CD4-positive, alpha-beta T cell treated with Interleukin-6 for 4 hours (primary cell): ENCODE measurements at regions not wholly inside any gene's neighbourhood (a gene's known extent, or its start where the extent isn't known, plus 50 kb on each side); places are given as distances from the start of the nearest gene placed in this dataset.
"Not testable (repeated sequence)": the region's sequence is repeated elsewhere in the genome, so short reads cannot be mapped to it uniquely, and the experiment has no call there.

Source experiments
- DNase-seq: peaks from one replicate; pipeline ENCODE4 v3.0.0-alpha.2; 2020; ENCODE audit warnings: mixed read lengths

DNA sequence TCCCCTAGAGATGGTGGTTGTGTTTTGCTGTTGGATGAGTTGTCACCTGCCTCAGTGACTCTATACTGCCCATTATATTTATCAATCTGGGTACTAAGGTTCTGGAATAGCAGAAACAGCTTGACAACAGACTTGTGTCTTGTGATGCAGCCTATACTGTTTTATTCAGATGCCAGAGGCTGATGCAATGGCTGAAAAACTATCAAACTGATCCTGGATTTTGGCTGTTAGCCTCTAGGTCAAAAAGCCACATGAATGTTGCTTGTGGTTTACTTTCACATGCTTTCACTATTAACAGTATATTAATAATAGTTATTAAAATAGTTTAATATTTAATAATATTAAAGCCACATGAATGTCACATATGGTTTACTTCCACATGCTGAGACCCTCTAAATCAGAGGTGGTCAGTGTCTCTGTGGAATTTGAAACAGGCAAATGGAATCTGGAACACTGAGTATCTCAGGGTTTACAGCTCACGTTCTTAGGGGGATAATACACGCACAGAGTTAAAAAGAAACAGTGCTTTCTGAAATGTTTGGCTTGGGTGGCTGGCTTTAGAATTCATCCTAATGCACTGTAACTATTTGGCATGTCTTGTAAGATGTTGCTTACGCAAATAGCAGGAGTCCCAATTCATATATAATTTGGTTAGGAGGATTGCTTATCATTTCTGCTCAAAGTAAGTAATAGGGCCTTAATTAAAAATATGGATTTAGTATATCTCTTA, 82.5 kb upstream of the LCORL start:
- no peak for DNase-seq

GRCh38 chr4:18100657-18101056, 79.1 kb upstream of the LCORL start:
- no peak for DNase-seq

GRCh38 chr4:18090447-18090846, 68.9 kb upstream of the LCORL start:
- DNase-seq, result not testable (repeated sequence)

GRCh38 chr4:18082236-18082635, 60.7 kb upstream of the LCORL start:
- no peak for DNase-seq

- no peak for DNase-seq
These were observed 60.2 kb upstream of the LCORL start for GRCh38 chr4:18081708-18082107.

DNA sequence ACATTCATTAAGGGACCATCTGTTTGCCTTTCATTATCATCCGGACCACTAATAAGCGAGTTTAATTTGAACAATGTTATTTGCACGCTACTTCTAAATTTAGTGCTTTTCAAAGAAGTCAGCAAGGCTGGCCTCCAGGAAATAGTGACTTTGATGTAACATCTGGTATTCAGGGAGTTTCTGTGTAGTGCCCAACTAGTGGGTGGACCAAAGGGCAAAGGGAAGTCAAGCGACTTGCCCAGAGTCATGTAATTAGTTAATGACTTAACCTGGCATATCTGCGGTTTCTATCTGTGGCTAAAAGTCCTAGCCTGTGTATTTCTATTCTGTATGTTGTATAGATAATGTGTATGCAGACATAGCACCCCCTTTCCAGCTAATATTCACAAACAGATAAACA, 56.3 kb upstream of the LCORL start:
- DNase-seq, result no peak

DNA sequence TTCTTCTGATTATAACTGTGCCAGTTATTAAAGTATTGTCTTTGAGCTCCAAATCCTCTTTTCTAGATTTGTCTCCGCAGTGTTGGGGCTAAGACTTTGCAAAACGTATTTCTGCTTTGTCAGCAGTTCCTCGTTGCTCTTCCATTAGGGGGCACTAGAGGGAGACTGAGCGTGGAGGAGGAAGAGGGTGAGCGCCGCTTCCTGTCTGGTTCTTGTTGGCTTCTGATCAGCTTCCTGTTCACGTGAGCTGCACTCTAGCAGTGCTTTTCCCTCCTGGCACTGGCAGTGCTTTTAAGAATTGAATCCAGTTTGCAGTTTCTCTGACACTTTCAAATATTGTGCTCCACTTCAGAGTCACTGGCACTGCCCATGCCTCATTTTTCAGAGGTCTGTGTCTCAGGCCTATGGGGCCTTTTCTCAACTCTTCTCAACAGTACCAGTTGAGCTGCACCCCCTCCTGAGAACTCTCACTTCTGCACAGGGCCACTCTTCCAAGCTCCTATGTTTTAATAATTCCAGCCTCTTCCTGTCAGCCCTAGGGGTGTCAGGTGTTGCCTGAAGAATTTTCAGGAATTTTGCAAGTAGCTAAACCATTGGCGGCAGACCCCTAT, 54.4 kb upstream of the LCORL start:
- peak; percentile 22 for DNase-seq

- DNase-seq, result no peak
These were observed 50.3 kb upstream of the LCORL start for GRCh38 chr4:18071894-18072293.
